Neural cell (in vitro differentiated cells): ENCODE measurements at regions not wholly inside any gene's neighbourhood (a gene's known extent, or its start where the extent isn't known, plus 50 kb on each side); places are given as distances from the start of the nearest gene placed in this dataset.

ENCODE experiments used
- CTCF ChIP-seq: fragments of 450-650 bp; IDR thresholded peaks from 2 replicates; pipeline ENCODE4 v1.5.1; 2014; ENCODE audit warnings: antibody characterized with exemption, mild to moderate bottlenecking, moderate library complexity; ENCODE audit not compliant: poor library complexity, severe bottlenecking
- EP300 ChIP-seq: fragments of 450-650 bp; conservative IDR thresholded peaks from 2 replicates; pipeline ENCODE4 v1.6.1; 2014; ENCODE audit warnings: antibody characterized with exemption, mild to moderate bottlenecking, moderate library complexity; ENCODE audit not compliant: poor library complexity, severe bottlenecking
- EZH2 ChIP-seq: fragments of 200-600, 300-800 bp; shearing (Covaris generic), sonication (generic); IDR thresholded peaks from 2 replicates; pipeline ENCODE4 v1.6.1; 2014; ENCODE audit warnings: antibody characterized with exemption, low read length, borderline replicate concordance, mild to moderate bottlenecking; ENCODE audit not compliant: insufficient read depth, poor library complexity, severe bottlenecking
- POLR2AphosphoS5 ChIP-seq: IDR thresholded peaks from 2 replicates; pipeline ENCODE4 v1.6.1; 2012
- RAD21 ChIP-seq: fragments of 450-650 bp; conservative IDR thresholded peaks from 2 replicates; pipeline ENCODE4 v1.6.1; 2014; ENCODE audit warnings: antibody characterized with exemption, mild to moderate bottlenecking, moderate library complexity
- SMC3 ChIP-seq: fragments of 450-650 bp; conservative IDR thresholded peaks from 2 replicates; pipeline ENCODE4 v1.6.1; 2014; ENCODE audit warnings: antibody characterized with exemption, mild to moderate bottlenecking, moderate library complexity; ENCODE audit not compliant: poor library complexity
- TAF1 ChIP-seq: IDR thresholded peaks from 2 replicates; pipeline ENCODE4 v1.6.1; 2012; ENCODE audit warnings: low read depth
- TF ChIP-seq, protein P1 (sequence below): IDR thresholded peaks from 2 replicates; pipeline ENCODE4 v1.6.1; 2012; ENCODE audit warnings: borderline replicate concordance

DNA sequence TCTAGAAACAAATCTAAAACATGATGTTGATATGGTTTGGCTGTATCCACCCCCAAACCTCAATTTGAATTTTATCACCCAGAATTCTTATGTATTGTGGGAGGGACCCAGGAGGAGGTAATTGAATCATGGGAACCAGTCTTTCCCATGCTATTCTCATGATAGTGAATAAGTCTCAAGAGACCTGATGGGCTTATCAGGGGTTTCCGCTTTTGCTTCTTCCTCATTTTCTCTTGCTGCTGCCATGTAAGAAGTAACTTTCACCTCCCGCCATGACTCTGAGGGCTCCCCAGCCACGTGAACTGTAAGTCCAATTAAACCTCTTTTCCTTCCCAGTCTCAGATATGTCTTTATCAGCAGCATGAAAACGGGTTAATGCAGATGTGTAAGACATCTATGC, 232.7 kb upstream of the ONECUT1 start:
- no peak for TF ChIP-seq POLR2AphosphoS5
- no peak for TF ChIP-seq CTCF
- TF ChIP-seq EZH2 = no peak
- TF ChIP-seq, protein P1, sequence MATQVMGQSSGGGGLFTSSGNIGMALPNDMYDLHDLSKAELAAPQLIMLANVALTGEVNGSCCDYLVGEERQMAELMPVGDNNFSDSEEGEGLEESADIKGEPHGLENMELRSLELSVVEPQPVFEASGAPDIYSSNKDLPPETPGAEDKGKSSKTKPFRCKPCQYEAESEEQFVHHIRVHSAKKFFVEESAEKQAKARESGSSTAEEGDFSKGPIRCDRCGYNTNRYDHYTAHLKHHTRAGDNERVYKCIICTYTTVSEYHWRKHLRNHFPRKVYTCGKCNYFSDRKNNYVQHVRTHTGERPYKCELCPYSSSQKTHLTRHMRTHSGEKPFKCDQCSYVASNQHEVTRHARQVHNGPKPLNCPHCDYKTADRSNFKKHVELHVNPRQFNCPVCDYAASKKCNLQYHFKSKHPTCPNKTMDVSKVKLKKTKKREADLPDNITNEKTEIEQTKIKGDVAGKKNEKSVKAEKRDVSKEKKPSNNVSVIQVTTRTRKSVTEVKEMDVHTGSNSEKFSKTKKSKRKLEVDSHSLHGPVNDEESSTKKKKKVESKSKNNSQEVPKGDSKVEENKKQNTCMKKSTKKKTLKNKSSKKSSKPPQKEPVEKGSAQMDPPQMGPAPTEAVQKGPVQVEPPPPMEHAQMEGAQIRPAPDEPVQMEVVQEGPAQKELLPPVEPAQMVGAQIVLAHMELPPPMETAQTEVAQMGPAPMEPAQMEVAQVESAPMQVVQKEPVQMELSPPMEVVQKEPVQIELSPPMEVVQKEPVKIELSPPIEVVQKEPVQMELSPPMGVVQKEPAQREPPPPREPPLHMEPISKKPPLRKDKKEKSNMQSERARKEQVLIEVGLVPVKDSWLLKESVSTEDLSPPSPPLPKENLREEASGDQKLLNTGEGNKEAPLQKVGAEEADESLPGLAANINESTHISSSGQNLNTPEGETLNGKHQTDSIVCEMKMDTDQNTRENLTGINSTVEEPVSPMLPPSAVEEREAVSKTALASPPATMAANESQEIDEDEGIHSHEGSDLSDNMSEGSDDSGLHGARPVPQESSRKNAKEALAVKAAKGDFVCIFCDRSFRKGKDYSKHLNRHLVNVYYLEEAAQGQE = no peak
- TF ChIP-seq EP300 = no peak
- no peak for TF ChIP-seq SMC3
- no peak for TF ChIP-seq TAF1
- TF ChIP-seq RAD21 = no peak
